ENCODE measurements at regions not wholly inside any gene's neighbourhood (a gene's known extent, or its start where the extent isn't known, plus 50 kb on each side); places are given as distances from the start of the nearest gene placed in this dataset.

DNA sequence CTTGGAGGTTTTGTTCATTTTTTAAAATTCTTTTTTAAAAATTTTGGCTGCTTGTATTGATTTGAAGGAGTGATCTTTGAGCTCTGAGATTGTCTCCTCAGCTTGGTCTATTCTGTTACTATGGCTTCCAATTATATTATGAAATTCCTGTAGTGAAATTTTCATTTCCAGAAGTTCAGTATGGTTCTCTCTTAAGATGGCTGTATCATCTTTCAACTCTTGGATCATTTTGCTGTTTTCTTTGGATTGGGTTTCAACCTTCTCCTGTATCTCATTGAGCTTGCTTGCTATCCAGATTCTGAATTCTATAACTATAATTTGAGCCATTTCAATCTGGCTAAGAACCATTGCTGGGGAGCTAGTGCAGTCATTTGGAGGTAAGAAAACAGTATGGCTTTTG lies 270.8 kb upstream of the NT5C1B start:
- Histone ChIP-seq H3K36me3 (ENCODE audit: control insufficient read depth in 2 of 2, insufficient read depth in 1 of 2, low read length in 2 of 2) (no peaks in the 10 kb centered on the region), H3K27ac (ENCODE audit: extremely low read depth, low read depth, low read length) (no peak overlapping the region), H3K4me3 (ENCODE audit: low read depth, low read length) (no peak overlapping the region), H3K9me3 (ENCODE audit: control insufficient read depth, insufficient read depth, low read depth, low read length) (no peaks in the 10 kb centered on the region), H3K4me1 (ENCODE audit: control insufficient read depth, insufficient read depth, low read length) (no peaks in the 10 kb centered on the region)
- ChIA-PET CTCF (interaction anchor here (0.7 kb wide), 1 partner anchor 807 kb away, joined by 4 read pairs; no protein-coding TSS in a partner anchor), POLR2A (no interaction called here)
- TF ChIP-seq OSR2 (tag by site-specific recombination; IDR thresholded peaks at IDR 0.05) (no peak), AEBP2 (tag by site-specific recombination; IDR thresholded peaks at IDR 0.05; ENCODE audit: borderline replicate concordance) (no peak), SCRT1 (tag by site-specific recombination; IDR thresholded peaks at IDR 0.05; ENCODE audit: borderline replicate concordance) (no peak), ZNF16 (tag by site-specific recombination; IDR thresholded peaks at IDR 0.05; ENCODE audit: low read depth) (no peak), ZNF169 (tag by site-specific recombination; IDR thresholded peaks at IDR 0.05) (no peak), ZNF133 (tag by site-specific recombination; IDR thresholded peaks at IDR 0.05) (no peak), ZNF792 (tag by site-specific recombination; IDR thresholded peaks at IDR 0.05) (no peak), ZNF549 (tag by site-specific recombination; IDR thresholded peaks at IDR 0.05) (no peak), ZNF645 (tag by site-specific recombination; IDR thresholded peaks at IDR 0.05) (no peak), ZNF394 (tag by site-specific recombination; IDR thresholded peaks at IDR 0.05; ENCODE audit: borderline replicate concordance) (no peak), ZNF791 (tag by site-specific recombination; IDR thresholded peaks at IDR 0.05) (no peak), MZF1 (tag by site-specific recombination; IDR thresholded peaks at IDR 0.05; ENCODE audit: borderline replicate concordance) (no peak), YY1 (tag by site-specific recombination; IDR thresholded peaks at IDR 0.05) (no peak), GLIS2 (tag by site-specific recombination; IDR thresholded peaks at IDR 0.05) (no peak)
- TF ChIP-seq, protein P1, sequence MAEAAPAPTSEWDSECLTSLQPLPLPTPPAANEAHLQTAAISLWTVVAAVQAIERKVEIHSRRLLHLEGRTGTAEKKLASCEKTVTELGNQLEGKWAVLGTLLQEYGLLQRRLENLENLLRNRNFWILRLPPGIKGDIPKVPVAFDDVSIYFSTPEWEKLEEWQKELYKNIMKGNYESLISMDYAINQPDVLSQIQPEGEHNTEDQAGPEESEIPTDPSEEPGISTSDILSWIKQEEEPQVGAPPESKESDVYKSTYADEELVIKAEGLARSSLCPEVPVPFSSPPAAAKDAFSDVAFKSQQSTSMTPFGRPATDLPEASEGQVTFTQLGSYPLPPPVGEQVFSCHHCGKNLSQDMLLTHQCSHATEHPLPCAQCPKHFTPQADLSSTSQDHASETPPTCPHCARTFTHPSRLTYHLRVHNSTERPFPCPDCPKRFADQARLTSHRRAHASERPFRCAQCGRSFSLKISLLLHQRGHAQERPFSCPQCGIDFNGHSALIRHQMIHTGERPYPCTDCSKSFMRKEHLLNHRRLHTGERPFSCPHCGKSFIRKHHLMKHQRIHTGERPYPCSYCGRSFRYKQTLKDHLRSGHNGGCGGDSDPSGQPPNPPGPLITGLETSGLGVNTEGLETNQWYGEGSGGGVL (tag by site-specific recombination; IDR thresholded peaks at IDR 0.05) = no peak
- TF ChIP-seq, protein P2, sequence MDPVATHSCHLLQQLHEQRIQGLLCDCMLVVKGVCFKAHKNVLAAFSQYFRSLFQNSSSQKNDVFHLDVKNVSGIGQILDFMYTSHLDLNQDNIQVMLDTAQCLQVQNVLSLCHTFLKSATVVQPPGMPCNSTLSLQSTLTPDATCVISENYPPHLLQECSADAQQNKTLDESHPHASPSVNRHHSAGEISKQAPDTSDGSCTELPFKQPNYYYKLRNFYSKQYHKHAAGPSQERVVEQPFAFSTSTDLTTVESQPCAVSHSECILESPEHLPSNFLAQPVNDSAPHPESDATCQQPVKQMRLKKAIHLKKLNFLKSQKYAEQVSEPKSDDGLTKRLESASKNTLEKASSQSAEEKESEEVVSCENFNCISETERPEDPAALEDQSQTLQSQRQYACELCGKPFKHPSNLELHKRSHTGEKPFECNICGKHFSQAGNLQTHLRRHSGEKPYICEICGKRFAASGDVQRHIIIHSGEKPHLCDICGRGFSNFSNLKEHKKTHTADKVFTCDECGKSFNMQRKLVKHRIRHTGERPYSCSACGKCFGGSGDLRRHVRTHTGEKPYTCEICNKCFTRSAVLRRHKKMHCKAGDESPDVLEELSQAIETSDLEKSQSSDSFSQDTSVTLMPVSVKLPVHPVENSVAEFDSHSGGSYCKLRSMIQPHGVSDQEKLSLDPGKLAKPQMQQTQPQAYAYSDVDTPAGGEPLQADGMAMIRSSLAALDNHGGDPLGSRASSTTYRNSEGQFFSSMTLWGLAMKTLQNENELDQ (tag by site-specific recombination; IDR thresholded peaks at IDR 0.05; ENCODE audit: low read depth) = no peak

DNA sequence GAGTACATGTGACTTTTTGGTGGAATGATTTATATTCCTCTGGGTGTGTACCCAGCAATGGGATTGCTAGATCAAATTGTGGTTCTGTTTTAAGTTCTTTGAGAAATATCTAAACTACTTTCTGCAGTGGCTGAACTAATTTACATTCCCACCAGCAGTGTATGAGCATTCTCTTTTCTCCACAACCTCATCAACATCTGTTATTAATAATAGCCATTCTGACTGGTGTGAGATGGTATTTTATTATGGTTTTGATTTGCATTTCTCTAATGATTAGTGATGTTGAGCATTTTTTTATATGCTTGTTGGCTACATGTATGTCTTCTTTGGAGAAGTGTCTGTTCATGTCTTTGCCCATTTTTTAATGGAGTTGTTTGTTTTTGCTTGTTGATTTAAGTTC lies 267.4 kb upstream of the NT5C1B start:
- no peaks in the 10 kb centered on the region for H3K4me1 ChIP-seq (ENCODE audit: control insufficient read depth, insufficient read depth, low read length)
- H3K4me3 ChIP-seq (ENCODE audit: low read depth, low read length) = no peak overlapping the region
- ChIA-PET CTCF (interaction anchor here (0.6 to 0.7 kb wide), 2 partner anchors 125 to 730 kb away, joined by 3 to 4 read pairs; no protein-coding TSS in a partner anchor), POLR2A (no interaction called here)
- no peaks in the 10 kb centered on the region for H3K36me3 ChIP-seq (ENCODE audit: control insufficient read depth in 2 of 2, insufficient read depth in 1 of 2, low read length in 2 of 2)
- no peak for TF ChIP-seq ZNF596 (tag by site-specific recombination; IDR thresholded peaks at IDR 0.05)
- no peak for TF ChIP-seq ZNF280D (tag by site-specific recombination; IDR thresholded peaks at IDR 0.05)
- TF ChIP-seq ZNF211 (tag by site-specific recombination; IDR thresholded peaks at IDR 0.05; ENCODE audit: low read depth) = no peak
- TF ChIP-seq ATF2 (tag by site-specific recombination; IDR thresholded peaks at IDR 0.05; ENCODE audit: low read depth) = no peak
- H3K9me3 ChIP-seq (ENCODE audit: control insufficient read depth, insufficient read depth, low read depth, low read length) = no peaks in the 10 kb centered on the region
- no peak overlapping the region for H3K27ac ChIP-seq (ENCODE audit: extremely low read depth, low read depth, low read length)

All from HEK293 (cell line).